Endodermal cell (in vitro differentiated cells): ENCODE measurements at regions not wholly inside any gene's neighbourhood (a gene's known extent, or its start where the extent isn't known, plus 50 kb on each side); places are given as distances from the start of the nearest gene placed in this dataset.

Experiments used
- DNase-seq: peaks from one replicate; pipeline ENCODE4 v3.0.0-alpha.2; 2017
- H3K27ac ChIP-seq: 2 replicates; pipeline ENCODE4 v1.5.1; 2013; ENCODE audit warnings: mild to moderate bottlenecking, low read depth, low read length, moderate library complexity
- H3K27me3 ChIP-seq: 2 replicates; pipeline ENCODE4 v1.6.1; 2013; ENCODE audit warnings: mild to moderate bottlenecking, low read length, moderate library complexity; ENCODE audit not compliant: insufficient read depth, control insufficient read depth, poor library complexity, severe bottlenecking
- H3K36me3 ChIP-seq: 2 replicates; pipeline ENCODE4 v1.7.0; 2013; ENCODE audit warnings: mild to moderate bottlenecking, low read length, moderate library complexity; ENCODE audit not compliant: control insufficient read depth, insufficient read depth
- H3K4me1 ChIP-seq: one replicate; pipeline ENCODE4 v1.7.0; 2013; ENCODE audit warnings: low read length; ENCODE audit not compliant: control insufficient read depth, insufficient read depth
- H3K4me3 ChIP-seq: 2 replicates; pipeline ENCODE4 v1.5.1; 2013; ENCODE audit warnings: mild to moderate bottlenecking, low read length, moderate library complexity
- H3K9ac ChIP-seq: 2 replicates; pipeline ENCODE4 v1.6.1; 2013; ENCODE audit warnings: mild to moderate bottlenecking, low read length, moderate library complexity; ENCODE audit not compliant: poor library complexity, severe bottlenecking; ENCODE audit errors: extremely low read depth
- H3K9me3 ChIP-seq: 2 replicates; pipeline ENCODE4 v1.6.1; 2013; ENCODE audit warnings: mild to moderate bottlenecking, low read length, moderate library complexity; ENCODE audit not compliant: control insufficient read depth
- H3K27ac Mint-ChIP-seq: 2 replicates; pipeline ENCODE4 v1.8.0; 2020; ENCODE audit warnings: mixed read lengths
- H3K27me3 Mint-ChIP-seq: 2 replicates; pipeline ENCODE4 v1.8.0; 2021; ENCODE audit warnings: mild to moderate bottlenecking, mixed read lengths; ENCODE audit not compliant: insufficient read depth
- H3K36me3 Mint-ChIP-seq: 2 replicates; pipeline ENCODE4 v1.8.0; 2020; ENCODE audit warnings: low read depth, mixed read lengths
- H3K4me1 Mint-ChIP-seq: 2 replicates; pipeline ENCODE4 v1.8.0; 2020; ENCODE audit warnings: mixed read lengths
- H3K4me3 Mint-ChIP-seq: 2 replicates; pipeline ENCODE4 v1.8.0; 2020; ENCODE audit warnings: mild to moderate bottlenecking, moderate library complexity, mixed read lengths
- H3K9me3 Mint-ChIP-seq: 2 replicates; pipeline ENCODE4 v1.8.0; 2020; ENCODE audit warnings: mild to moderate bottlenecking, mixed read lengths
- CTCF ChIP-seq: fragments of 200-600 bp; sonication (generic); conservative IDR thresholded peaks from 2 replicates; pipeline ENCODE4 v1.5.0; 2021; ENCODE audit warnings: antibody characterized with exemption, mild to moderate bottlenecking
- WGBS, 2 experiments: methylation state at CpG; one replicate each; pipeline versions ENCODE4 v1.1.5 to v1.1.7; 2013; ENCODE audit warnings: missing lambda C conversion rate in 2 of 2, mixed read lengths in 1 of 2; ENCODE audit not compliant: insufficient coverage in 1 of 2, insufficient read length in 1 of 2; 5-methylcytosine and 5-hydroxymethylcytosine counted together

- no peak overlapping the region for H3K27ac Mint-ChIP-seq
- H3K4me3 Mint-ChIP-seq: no peak overlapping the region
- no peak for DNase-seq
- Histone ChIP-seq H3K9ac (no peak overlapping the region), H3K27me3 (no peaks in the 10 kb centered on the region), H3K4me3 (no peak overlapping the region), H3K9me3 (no peaks in the 10 kb centered on the region), H3K36me3 (no peaks in the 10 kb centered on the region), H3K27ac (no peak overlapping the region), H3K4me1 (no peaks in the 10 kb centered on the region)
- no peaks in the 10 kb centered on the region for H3K9me3 Mint-ChIP-seq
- TF ChIP-seq CTCF: no peak
- H3K4me1 Mint-ChIP-seq: no peaks in the 10 kb centered on the region
- H3K36me3 Mint-ChIP-seq: no peaks in the 10 kb centered on the region
- peaks cover 8% of the 10 kb centered on the region for H3K27me3 Mint-ChIP-seq
Measured at GRCh38 chr12:56839489-56839848, 76.3 kb downstream of the HSD17B6 start.

GRCh38 chr12:56838621-56839488, 75.7 kb downstream of the HSD17B6 start:
- no peak overlapping the region for H3K4me3 ChIP-seq
- H3K9me3 Mint-ChIP-seq: no peaks in the 10 kb centered on the region
- H3K36me3 ChIP-seq: no peaks in the 10 kb centered on the region
- no peaks in the 10 kb centered on the region for H3K27me3 ChIP-seq
- no peak overlapping the region for H3K27ac ChIP-seq
- H3K36me3 Mint-ChIP-seq: no peaks in the 10 kb centered on the region
- DNase-seq: no peak
- H3K9me3 ChIP-seq: no peaks in the 10 kb centered on the region
- H3K27me3 Mint-ChIP-seq: peaks cover 8% of the 10 kb centered on the region
- no peak overlapping the region for H3K4me3 Mint-ChIP-seq
- WGBS, 2 experiments: 85 to 100% methylated on average over 4 to 7 of the region's 7 CpGs
- H3K27ac Mint-ChIP-seq: no peak overlapping the region
- H3K4me1 ChIP-seq: no peaks in the 10 kb centered on the region
- H3K4me1 Mint-ChIP-seq: no peaks in the 10 kb centered on the region
- no peak for TF ChIP-seq CTCF
- no peak overlapping the region for H3K9ac ChIP-seq
